GM12878 (cell line): ENCODE measurements at regions not wholly inside any gene's neighbourhood (a gene's known extent, or its start where the extent isn't known, plus 50 kb on each side); places are given as distances from the start of the nearest gene placed in this dataset.

Experiments
- ATAC-seq: fragments of 200-7000 bp; cut with Tn5 transposase; 3 replicates; pipeline ENCODE4 v1.9.1; 2020; ENCODE audit warnings: mild to moderate bottlenecking, moderate library complexity
- BruUV-seq: library from RNA; stranded (reverse); fragments of 400-500 nt; replicated peaks from 2 replicates; lab custom pipeline; 2021; lab: Mats Ljungman, UMichigan
- CTCF ChIA-PET: fragments of 300-600 bp; sonication (Branson Sonifier 250); formaldehyde crosslinking; extraction: SDS; loops from one replicate; lab custom pipeline; 2021; ENCODE audit warnings: inconsistent platforms; lab: Yijun Ruan, JAX
- POLR2A ChIA-PET: fragments of 350-600 bp; formaldehyde crosslinking; extraction: SDS; loops from one replicate; lab custom pipeline; 2021; ENCODE audit warnings: inconsistent platforms; lab: Charles Lee
- RAD21 ChIA-PET: fragments of 300-600 bp; sonication (Branson Sonifier 250); formaldehyde crosslinking; loops from one replicate; lab custom pipeline; 2023; ENCODE audit warnings: antibody characterized with exemption; ENCODE audit not compliant: unreplicated experiment; lab: Charles Lee
- SMC1A ChIA-PET: fragments of 300-600 bp; sonication (Branson Sonifier 250); formaldehyde crosslinking; loops from one replicate; lab custom pipeline; 2023; ENCODE audit not compliant: unreplicated experiment, uncharacterized antibody; lab: Charles Lee
- DNase-seq: peaks from one replicate; pipeline ENCODE4 v3.0.0-alpha.2; 2011; ENCODE audit warnings: low read depth, low spot score
- FAIRE-seq: peaks from 3 replicates; lab custom pipeline; 2011; peaks lifted over from hg19 to GRCh38; lab: Jason Lieb, UNC
- H2AFZ ChIP-seq: 2 replicates; pipeline ENCODE4 v1.6.0; 2011; ENCODE audit warnings: low read depth, low read length, control low read depth; ENCODE audit not compliant: control insufficient read depth
- H3K27ac ChIP-seq: 2 replicates; pipeline ENCODE4 v1.5.1; 2011; ENCODE audit warnings: control low read depth; ENCODE audit not compliant: control insufficient read depth, insufficient read depth
- H3K27me3 ChIP-seq, 2 experiments: replicated peaks in 1 of 2; 2 replicates each; pipeline versions ENCODE4 v1.6.0 to v1.6.1; 2011; ENCODE audit warnings: low read length in 1 of 2; ENCODE audit not compliant: control insufficient read depth in 2 of 2, insufficient read depth in 2 of 2
- H3K36me3 ChIP-seq, 2 experiments: 2 replicates each; pipeline ENCODE4 v1.5.1; 2011; ENCODE audit warnings: low read length in 1 of 2; ENCODE audit not compliant: control insufficient read depth in 2 of 2, insufficient read depth in 2 of 2
- H3K4me1 ChIP-seq: 2 replicates; pipeline ENCODE4 v1.6.1; 2011; ENCODE audit warnings: mild to moderate bottlenecking, low read length, moderate library complexity, mixed read lengths; ENCODE audit not compliant: control insufficient read depth, insufficient read depth
- H3K4me2 ChIP-seq: 2 replicates; pipeline ENCODE4 v1.6.0; 2011; ENCODE audit warnings: control low read depth; ENCODE audit not compliant: control insufficient read depth, insufficient read depth
- H3K4me3 ChIP-seq: fragments of 200-600 bp; sonication (generic); 2 replicates; pipeline ENCODE4 v1.5.1; 2016
- H3K79me2 ChIP-seq: 2 replicates; pipeline ENCODE4 v1.6.0; 2011; ENCODE audit warnings: low read length; ENCODE audit not compliant: control insufficient read depth, insufficient read depth
- H3K9ac ChIP-seq: 2 replicates; pipeline ENCODE4 v1.8.0; 2011; ENCODE audit warnings: low read length, control low read depth, mixed read lengths; ENCODE audit not compliant: control insufficient read depth, insufficient read depth
- H3K9me3 ChIP-seq: replicated peaks from 3 replicates; pipeline ENCODE4 v1.5.1; 2011; ENCODE audit warnings: mild to moderate bottlenecking, low read length; ENCODE audit not compliant: control insufficient read depth, insufficient read depth
- H4K20me1 ChIP-seq: 2 replicates; pipeline ENCODE4 v1.6.0; 2011; ENCODE audit not compliant: control insufficient read depth, insufficient read depth
- EP300 ChIP-seq, 2 experiments: fragments of 150-350 bp in 1 of 2; IDR thresholded peaks; 2 replicates each; pipeline ENCODE4 v1.6.1; 2011 to 2012; ENCODE audit warnings: low read depth in 2 of 2, low read length in 2 of 2, borderline replicate concordance in 1 of 2, improper control_type of control experiment in 1 of 2, inconsistent platforms in 1 of 2; ENCODE audit not compliant: control insufficient read depth in 1 of 2
- ETV6 ChIP-seq, 2 experiments: fragments of 450-650 bp in 1 of 2; IDR thresholded peaks in 1 of 2; conservative IDR thresholded peaks in 1 of 2; 2 replicates each; pipeline ENCODE4 v1.6.1; 2014; ENCODE audit warnings: antibody characterized with exemption in 1 of 2, borderline replicate concordance in 1 of 2, low read depth in 1 of 2, mild to moderate bottlenecking in 1 of 2, moderate library complexity in 1 of 2
- FOXK2 ChIP-seq: fragments of 450-650 bp; IDR thresholded peaks from 2 replicates; pipeline ENCODE4 v1.6.1; 2017; ENCODE audit warnings: mild to moderate bottlenecking, moderate library complexity
- HDGF ChIP-seq: fragments of 450-650 bp; IDR thresholded peaks from 2 replicates; pipeline ENCODE4 v1.6.1; 2016; ENCODE audit warnings: antibody characterized with exemption
- JUND ChIP-seq: IDR thresholded peaks from 2 replicates; pipeline ENCODE4 v1.6.1; 2012; ENCODE audit warnings: low read depth, mild to moderate bottlenecking, low read length, improper control_type of control experiment, moderate library complexity
- NFIC ChIP-seq: IDR thresholded peaks from 2 replicates; pipeline ENCODE4 v1.6.1; 2012; ENCODE audit warnings: low read depth, mild to moderate bottlenecking, inconsistent platforms, low read length, moderate library complexity
- NFXL1 ChIP-seq: fragments of 450-650 bp; IDR thresholded peaks from 2 replicates; pipeline ENCODE4 v1.6.1; 2017; ENCODE audit warnings: antibody characterized with exemption, mild to moderate bottlenecking, borderline replicate concordance
- POU2F2 ChIP-seq: IDR thresholded peaks from 3 replicates; pipeline ENCODE4 v1.6.1; 2011; ENCODE audit warnings: low read depth, mild to moderate bottlenecking, low read length, borderline replicate concordance
- SMAD1 ChIP-seq: fragments of 450-650 bp; IDR thresholded peaks from 2 replicates; pipeline ENCODE4 v1.6.1; 2018; ENCODE audit warnings: mild to moderate bottlenecking, low read depth; ENCODE audit not compliant: partially characterized antibody
- TCF12 ChIP-seq: IDR thresholded peaks from 2 replicates; pipeline ENCODE4 v1.6.1; 2011; ENCODE audit warnings: low read depth, mild to moderate bottlenecking, low read length
- ZBED1 ChIP-seq: IDR thresholded peaks from 2 replicates; pipeline ENCODE4 v1.6.1; 2016; ENCODE audit warnings: borderline replicate concordance
- ZNF217 ChIP-seq: fragments of 450-650 bp; IDR thresholded peaks from 2 replicates; pipeline ENCODE4 v1.6.1; 2017; ENCODE audit warnings: antibody characterized with exemption, mild to moderate bottlenecking
- WGBS: methylation state at CpG from one replicate; pipeline ENCODE4 v1.1.6; 2016; ENCODE audit warnings: low lambda C conversion rate; ENCODE audit not compliant: insufficient replicate concordance, insufficient coverage; ENCODE audit errors: missing lambda C conversion rate; 5-methylcytosine and 5-hydroxymethylcytosine counted together
- in situ Hi-C: fragments of 300-500 bp; cut with MboI; formaldehyde crosslinking; loops from 9 replicates; pipeline ENCODE4 v1.14.3; 2018; ENCODE audit warnings: mixed read lengths
- intact Hi-C: fragments of 100-400 bp; cut with micrococcal nuclease; formaldehyde crosslinking; loops from one replicate; pipeline ENCODE4 v1.14.2; 2022; ENCODE audit not compliant: unreplicated experiment
- TF ChIP-seq, protein P1 (sequence below), 3 experiments: IDR thresholded peaks in 2 of 3; conservative IDR thresholded peaks in 1 of 3; 2 replicates each; pipeline ENCODE4 v1.5.1; 2011; ENCODE audit warnings: low read depth in 3 of 3, low read length in 3 of 3, mild to moderate bottlenecking in 3 of 3, control low read depth in 2 of 3, moderate library complexity in 2 of 3, inconsistent platforms in 1 of 3, mixed read lengths in 1 of 3; ENCODE audit not compliant: control insufficient read depth in 2 of 3, insufficient read depth in 1 of 3; ENCODE audit errors: extremely low read depth in 1 of 3
- TF ChIP-seq, protein P2 (sequence below): IDR thresholded peaks from 2 replicates; pipeline ENCODE4 v1.6.1; 2012; ENCODE audit warnings: mild to moderate bottlenecking, low read depth, low read length
- TF ChIP-seq, protein P3 (sequence below): fragments of 450-650 bp; IDR thresholded peaks from 2 replicates; pipeline ENCODE4 v1.6.1; 2014; ENCODE audit warnings: mild to moderate bottlenecking
- TF ChIP-seq, protein P4 (sequence below): fragments of 450-650 bp; IDR thresholded peaks from 2 replicates; pipeline ENCODE4 v1.6.1; 2017; ENCODE audit warnings: antibody characterized with exemption, mild to moderate bottlenecking, moderate library complexity

DNA sequence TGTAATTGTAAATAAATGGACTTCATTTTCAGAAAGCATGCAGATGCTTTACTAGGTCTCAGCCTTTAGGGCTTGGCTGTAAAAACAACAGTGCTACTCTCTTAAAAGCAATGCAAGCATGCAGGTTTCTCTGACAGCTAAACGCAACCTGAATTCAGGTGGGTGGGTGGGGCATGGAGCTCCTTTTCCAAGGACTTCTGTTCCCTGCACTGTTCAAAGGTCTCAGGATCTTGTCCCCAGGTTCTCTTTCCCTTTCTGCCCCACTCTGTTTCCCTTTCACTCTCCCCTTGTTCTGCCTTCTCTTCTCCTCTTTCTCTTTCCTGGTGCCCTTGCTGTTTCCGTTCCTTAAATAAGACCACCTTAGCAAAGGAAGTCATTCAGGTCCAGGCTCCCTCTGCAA lies 1527.5 kb upstream of the SLC10A2 start:
- H2AFZ ChIP-seq, result no peak overlapping the region
- in situ Hi-C loops, result no loop called here
- H4K20me1 ChIP-seq, result no peaks in the 10 kb centered on the region
- H3K27ac ChIP-seq, result no peak overlapping the region
- no peaks in the 10 kb centered on the region for H3K27me3 ChIP-seq
- BruUV-seq, result no TSS peak
- no peak overlapping the region for H3K4me3 ChIP-seq
- no peak for FAIRE-seq
- H3K9ac ChIP-seq, result no peak overlapping the region
- ATAC-seq, result no peak
- H3K4me1 ChIP-seq, result no peaks in the 10 kb centered on the region
- SMC1A ChIA-PET, result no interaction called here
- no peak overlapping the region for H3K4me2 ChIP-seq
- DNase-seq, result no peak
- intact Hi-C loops, result no loop called here
- POLR2A ChIA-PET, result no interaction called here
- H3K36me3 ChIP-seq, result no peaks in the 10 kb centered on the region
- 19% methylated on average over 2 of the region's 2 CpGs for WGBS
- H3K79me2 ChIP-seq, result no peaks in the 10 kb centered on the region
- CTCF ChIA-PET, result no interaction called here
- RAD21 ChIA-PET, result no interaction called here
- no peaks in the 10 kb centered on the region for H3K9me3 ChIP-seq
- TF ChIP-seq JUND (no peak), ETV6 (conservative IDR thresholded peaks at IDR 0.05 in 1 of 2, IDR thresholded peaks at IDR 0.05 in 1 of 2; ENCODE audit: borderline replicate concordance in 1 of 2, low read depth in 1 of 2) (no peak), FOXK2 (no peak), NFIC (no peak), TCF12 (no peak), SMAD1 (no peak), EP300 (IDR thresholded peaks at IDR 0.05; ENCODE audit: borderline replicate concordance in 1 of 2, control insufficient read depth in 1 of 2, low read depth in 2 of 2, low read length in 2 of 2) (no peak), HDGF (no peak), POU2F2 (no peak), ZBED1 (no peak), NFXL1 (no peak), ZNF217 (no peak)
- TF ChIP-seq, protein P1, sequence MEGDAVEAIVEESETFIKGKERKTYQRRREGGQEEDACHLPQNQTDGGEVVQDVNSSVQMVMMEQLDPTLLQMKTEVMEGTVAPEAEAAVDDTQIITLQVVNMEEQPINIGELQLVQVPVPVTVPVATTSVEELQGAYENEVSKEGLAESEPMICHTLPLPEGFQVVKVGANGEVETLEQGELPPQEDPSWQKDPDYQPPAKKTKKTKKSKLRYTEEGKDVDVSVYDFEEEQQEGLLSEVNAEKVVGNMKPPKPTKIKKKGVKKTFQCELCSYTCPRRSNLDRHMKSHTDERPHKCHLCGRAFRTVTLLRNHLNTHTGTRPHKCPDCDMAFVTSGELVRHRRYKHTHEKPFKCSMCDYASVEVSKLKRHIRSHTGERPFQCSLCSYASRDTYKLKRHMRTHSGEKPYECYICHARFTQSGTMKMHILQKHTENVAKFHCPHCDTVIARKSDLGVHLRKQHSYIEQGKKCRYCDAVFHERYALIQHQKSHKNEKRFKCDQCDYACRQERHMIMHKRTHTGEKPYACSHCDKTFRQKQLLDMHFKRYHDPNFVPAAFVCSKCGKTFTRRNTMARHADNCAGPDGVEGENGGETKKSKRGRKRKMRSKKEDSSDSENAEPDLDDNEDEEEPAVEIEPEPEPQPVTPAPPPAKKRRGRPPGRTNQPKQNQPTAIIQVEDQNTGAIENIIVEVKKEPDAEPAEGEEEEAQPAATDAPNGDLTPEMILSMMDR (IDR thresholded peaks at IDR 0.05 in 2 of 3, conservative IDR thresholded peaks at IDR 0.05 in 1 of 3; ENCODE audit: control insufficient read depth in 2 of 3, extremely low read depth in 1 of 3, insufficient read depth in 1 of 3, low read depth in 3 of 3, low read length in 3 of 3), result no peak
- TF ChIP-seq, protein P2, sequence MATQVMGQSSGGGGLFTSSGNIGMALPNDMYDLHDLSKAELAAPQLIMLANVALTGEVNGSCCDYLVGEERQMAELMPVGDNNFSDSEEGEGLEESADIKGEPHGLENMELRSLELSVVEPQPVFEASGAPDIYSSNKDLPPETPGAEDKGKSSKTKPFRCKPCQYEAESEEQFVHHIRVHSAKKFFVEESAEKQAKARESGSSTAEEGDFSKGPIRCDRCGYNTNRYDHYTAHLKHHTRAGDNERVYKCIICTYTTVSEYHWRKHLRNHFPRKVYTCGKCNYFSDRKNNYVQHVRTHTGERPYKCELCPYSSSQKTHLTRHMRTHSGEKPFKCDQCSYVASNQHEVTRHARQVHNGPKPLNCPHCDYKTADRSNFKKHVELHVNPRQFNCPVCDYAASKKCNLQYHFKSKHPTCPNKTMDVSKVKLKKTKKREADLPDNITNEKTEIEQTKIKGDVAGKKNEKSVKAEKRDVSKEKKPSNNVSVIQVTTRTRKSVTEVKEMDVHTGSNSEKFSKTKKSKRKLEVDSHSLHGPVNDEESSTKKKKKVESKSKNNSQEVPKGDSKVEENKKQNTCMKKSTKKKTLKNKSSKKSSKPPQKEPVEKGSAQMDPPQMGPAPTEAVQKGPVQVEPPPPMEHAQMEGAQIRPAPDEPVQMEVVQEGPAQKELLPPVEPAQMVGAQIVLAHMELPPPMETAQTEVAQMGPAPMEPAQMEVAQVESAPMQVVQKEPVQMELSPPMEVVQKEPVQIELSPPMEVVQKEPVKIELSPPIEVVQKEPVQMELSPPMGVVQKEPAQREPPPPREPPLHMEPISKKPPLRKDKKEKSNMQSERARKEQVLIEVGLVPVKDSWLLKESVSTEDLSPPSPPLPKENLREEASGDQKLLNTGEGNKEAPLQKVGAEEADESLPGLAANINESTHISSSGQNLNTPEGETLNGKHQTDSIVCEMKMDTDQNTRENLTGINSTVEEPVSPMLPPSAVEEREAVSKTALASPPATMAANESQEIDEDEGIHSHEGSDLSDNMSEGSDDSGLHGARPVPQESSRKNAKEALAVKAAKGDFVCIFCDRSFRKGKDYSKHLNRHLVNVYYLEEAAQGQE, result no peak
- TF ChIP-seq, protein P3, sequence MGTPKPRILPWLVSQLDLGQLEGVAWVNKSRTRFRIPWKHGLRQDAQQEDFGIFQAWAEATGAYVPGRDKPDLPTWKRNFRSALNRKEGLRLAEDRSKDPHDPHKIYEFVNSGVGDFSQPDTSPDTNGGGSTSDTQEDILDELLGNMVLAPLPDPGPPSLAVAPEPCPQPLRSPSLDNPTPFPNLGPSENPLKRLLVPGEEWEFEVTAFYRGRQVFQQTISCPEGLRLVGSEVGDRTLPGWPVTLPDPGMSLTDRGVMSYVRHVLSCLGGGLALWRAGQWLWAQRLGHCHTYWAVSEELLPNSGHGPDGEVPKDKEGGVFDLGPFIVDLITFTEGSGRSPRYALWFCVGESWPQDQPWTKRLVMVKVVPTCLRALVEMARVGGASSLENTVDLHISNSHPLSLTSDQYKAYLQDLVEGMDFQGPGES, result no peak
- TF ChIP-seq, protein P4, sequence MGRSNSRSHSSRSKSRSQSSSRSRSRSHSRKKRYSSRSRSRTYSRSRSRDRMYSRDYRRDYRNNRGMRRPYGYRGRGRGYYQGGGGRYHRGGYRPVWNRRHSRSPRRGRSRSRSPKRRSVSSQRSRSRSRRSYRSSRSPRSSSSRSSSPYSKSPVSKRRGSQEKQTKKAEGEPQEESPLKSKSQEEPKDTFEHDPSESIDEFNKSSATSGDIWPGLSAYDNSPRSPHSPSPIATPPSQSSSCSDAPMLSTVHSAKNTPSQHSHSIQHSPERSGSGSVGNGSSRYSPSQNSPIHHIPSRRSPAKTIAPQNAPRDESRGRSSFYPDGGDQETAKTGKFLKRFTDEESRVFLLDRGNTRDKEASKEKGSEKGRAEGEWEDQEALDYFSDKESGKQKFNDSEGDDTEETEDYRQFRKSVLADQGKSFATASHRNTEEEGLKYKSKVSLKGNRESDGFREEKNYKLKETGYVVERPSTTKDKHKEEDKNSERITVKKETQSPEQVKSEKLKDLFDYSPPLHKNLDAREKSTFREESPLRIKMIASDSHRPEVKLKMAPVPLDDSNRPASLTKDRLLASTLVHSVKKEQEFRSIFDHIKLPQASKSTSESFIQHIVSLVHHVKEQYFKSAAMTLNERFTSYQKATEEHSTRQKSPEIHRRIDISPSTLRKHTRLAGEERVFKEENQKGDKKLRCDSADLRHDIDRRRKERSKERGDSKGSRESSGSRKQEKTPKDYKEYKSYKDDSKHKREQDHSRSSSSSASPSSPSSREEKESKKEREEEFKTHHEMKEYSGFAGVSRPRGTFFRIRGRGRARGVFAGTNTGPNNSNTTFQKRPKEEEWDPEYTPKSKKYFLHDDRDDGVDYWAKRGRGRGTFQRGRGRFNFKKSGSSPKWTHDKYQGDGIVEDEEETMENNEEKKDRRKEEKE, result no peak
